Body of pancreas (tissue), 4 donors: ENCODE measurements at regions not wholly inside any gene's neighbourhood (a gene's known extent, or its start where the extent isn't known, plus 50 kb on each side); places are given as distances from the start of the nearest gene placed in this dataset.

ENCODE experiments used
- CTCF ChIP-seq, 7 experiments: fragments of 450-650 bp in 4 of 7; fragments of 200-600 bp in 3 of 7; sonication (generic) in 3 of 7; IDR thresholded peaks; one replicate each; pipeline ENCODE4 v1.5.1; 2016 to 2019; ENCODE audit warnings: antibody characterized with exemption in 7 of 7
- POLR2A ChIP-seq, 3 donors: fragments of 450-650 bp; IDR thresholded peaks; one replicate each; pipeline ENCODE4 v1.6.1; 2016; ENCODE audit warnings: antibody characterized with exemption in 3 of 3, mild to moderate bottlenecking in 2 of 3

DNA sequence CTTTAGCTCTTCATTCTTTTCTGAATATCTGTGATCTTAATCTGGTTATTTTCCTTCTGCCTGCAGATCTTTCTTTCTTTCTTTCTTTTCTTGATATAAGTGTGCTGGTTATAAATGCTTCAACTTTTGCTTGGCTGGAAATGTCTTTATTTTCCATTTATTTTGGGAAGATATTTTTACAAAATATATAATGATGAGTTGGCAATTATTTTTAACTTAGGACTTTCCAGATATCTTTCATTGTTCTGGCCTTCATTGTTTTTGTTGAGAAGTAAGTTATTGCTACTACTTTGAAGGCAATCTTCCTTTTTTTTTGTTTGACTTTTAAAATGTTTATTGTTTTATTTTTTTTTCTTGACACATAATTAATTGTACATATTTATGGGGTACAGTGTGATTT, 75.3 kb downstream of the ZNF503 start:
- TF ChIP-seq CTCF (IDR thresholded peaks at IDR 0.05) = no peak
- no peak for TF ChIP-seq POLR2A (IDR thresholded peaks at IDR 0.05)
